Osteocyte (in vitro differentiated cells): ENCODE measurements at regions not wholly inside any gene's neighbourhood (a gene's known extent, or its start where the extent isn't known, plus 50 kb on each side); places are given as distances from the start of the nearest gene placed in this dataset.

Experiments
- DNase-seq: peaks from one replicate; pipeline ENCODE4 v3.0.0; 2021; ENCODE audit warnings: mixed read lengths; ENCODE audit not compliant: unreplicated experiment; ENCODE audit errors: extremely low spot score
- H3K27ac Mint-ChIP-seq: one replicate; pipeline ENCODE4 v1.8.0; 2021; ENCODE audit warnings: mild to moderate bottlenecking, mixed read lengths; ENCODE audit not compliant: unreplicated experiment
- H3K27me3 Mint-ChIP-seq: one replicate; pipeline ENCODE4 v1.8.0; 2021; ENCODE audit warnings: mixed read lengths; ENCODE audit not compliant: unreplicated experiment
- H3K36me3 Mint-ChIP-seq: one replicate; pipeline ENCODE4 v1.8.0; 2021; ENCODE audit warnings: mixed read lengths; ENCODE audit not compliant: unreplicated experiment
- H3K4me1 Mint-ChIP-seq: one replicate; pipeline ENCODE4 v1.8.0; 2021; ENCODE audit warnings: mixed read lengths; ENCODE audit not compliant: unreplicated experiment
- H3K4me3 Mint-ChIP-seq: one replicate; pipeline ENCODE4 v1.8.0; 2021; ENCODE audit warnings: mild to moderate bottlenecking, moderate library complexity, mixed read lengths; ENCODE audit not compliant: unreplicated experiment
- H3K9me3 Mint-ChIP-seq: one replicate; pipeline ENCODE4 v1.8.0; 2021; ENCODE audit warnings: mixed read lengths; ENCODE audit not compliant: unreplicated experiment
- CTCF ChIP-seq: fragments of 200-600 bp; sonication (generic); IDR thresholded peaks from 2 replicates; pipeline ENCODE4 v1.5.0; 2021; ENCODE audit warnings: antibody characterized with exemption, mild to moderate bottlenecking, moderate library complexity

DNA sequence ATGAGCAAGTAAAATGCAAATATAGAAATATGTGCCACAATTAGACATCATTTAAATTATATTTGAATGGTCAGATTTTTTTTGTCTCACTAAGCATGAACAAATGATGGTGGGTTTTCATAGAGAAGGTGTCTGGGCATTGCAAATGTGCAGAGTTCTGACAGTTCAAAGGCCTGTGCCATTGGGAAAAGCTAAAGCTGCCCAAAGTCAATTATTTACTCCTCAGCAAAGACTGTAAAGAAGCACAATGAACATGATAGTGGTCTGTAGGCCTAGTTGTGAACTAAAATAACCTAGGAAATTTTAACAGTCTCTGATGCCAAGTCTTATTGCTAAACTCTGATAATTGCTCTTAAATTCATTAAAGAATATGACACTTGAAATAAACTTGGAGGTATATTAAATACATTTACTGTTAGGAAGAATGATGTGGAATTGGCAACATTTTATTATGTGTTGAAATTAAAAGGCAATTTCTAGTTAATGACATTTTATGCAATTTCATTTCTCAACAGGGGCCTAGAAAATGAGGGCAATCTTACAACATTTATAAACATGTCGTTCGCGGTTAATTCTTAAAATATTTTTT lies 874.3 kb upstream of the ADAMTS5 start:
- DNase-seq = no peak
- H3K27me3 Mint-ChIP-seq = no peaks in the 10 kb centered on the region
- peaks cover 2% of the 10 kb centered on the region for H3K4me1 Mint-ChIP-seq

GRCh38 chr21:27840262-27840661 lies 873.4 kb upstream of the ADAMTS5 start:
- H3K27me3 Mint-ChIP-seq = no peaks in the 10 kb centered on the region
- TF ChIP-seq CTCF = no peak
- no peak overlapping the region for H3K27ac Mint-ChIP-seq
- H3K36me3 Mint-ChIP-seq = peaks cover 4% of the 10 kb centered on the region
- H3K4me1 Mint-ChIP-seq = peaks cover 2% of the 10 kb centered on the region
- H3K4me3 Mint-ChIP-seq = no peak overlapping the region
- DNase-seq = no peak
- peaks cover 4% of the 10 kb centered on the region for H3K9me3 Mint-ChIP-seq

More for the DNA sequence above, 874.3 kb upstream of the ADAMTS5 start:
- no peak for TF ChIP-seq CTCF
- no peak overlapping the region for H3K4me3 Mint-ChIP-seq
- H3K9me3 Mint-ChIP-seq = peaks cover 10% of the 10 kb centered on the region
- no peak overlapping the region for H3K27ac Mint-ChIP-seq
- peaks cover 2% of the 10 kb centered on the region for H3K36me3 Mint-ChIP-seq

DNA sequence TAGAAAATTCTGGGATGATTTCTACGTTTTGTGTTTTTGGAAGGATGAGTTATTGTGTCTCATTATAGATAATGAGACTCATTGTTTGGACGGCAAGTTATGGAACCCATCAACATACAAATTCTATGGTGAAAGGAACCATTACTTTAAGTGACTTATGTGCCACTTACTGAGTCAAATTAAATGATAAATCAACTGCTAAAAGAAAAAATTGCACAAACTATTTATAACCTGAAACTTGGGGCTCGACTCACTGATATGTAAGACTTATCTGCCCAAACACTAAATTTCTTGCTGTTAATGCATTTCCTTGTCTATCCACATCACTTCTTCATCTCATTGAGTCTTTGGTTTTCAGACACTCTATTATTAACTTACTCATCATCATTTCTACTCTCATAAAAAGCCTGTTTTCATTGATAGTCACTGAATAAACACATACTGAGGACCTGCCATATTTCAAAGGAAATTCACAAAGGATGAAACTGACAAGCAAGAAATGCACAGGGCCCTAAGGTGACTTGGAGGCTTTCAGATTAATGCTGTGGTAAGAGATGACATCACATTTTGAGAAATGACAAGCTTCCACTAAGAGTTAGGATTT lies 872.7 kb upstream of the ADAMTS5 start:
- DNase-seq = no peak
- H3K27me3 Mint-ChIP-seq = no peaks in the 10 kb centered on the region
- TF ChIP-seq CTCF = no peak
- H3K36me3 Mint-ChIP-seq = peaks cover 4% of the 10 kb centered on the region
- H3K4me3 Mint-ChIP-seq = no peak overlapping the region
- H3K9me3 Mint-ChIP-seq = peaks cover 4% of the 10 kb centered on the region
- H3K4me1 Mint-ChIP-seq = peaks cover 2% of the 10 kb centered on the region
- H3K27ac Mint-ChIP-seq = no peak overlapping the region

- no peak for TF ChIP-seq CTCF
- Mint-ChIP-seq H3K27me3 (no peaks in the 10 kb centered on the region), H3K4me1 (peaks cover 2% of the 10 kb centered on the region), H3K4me3 (no peak overlapping the region), H3K36me3 (peaks cover 4% of the 10 kb centered on the region), H3K27ac (no peak overlapping the region), H3K9me3 (peaks cover 3% of the 10 kb centered on the region)
- no peak for DNase-seq
Measured at GRCh38 chr21:27838573-27838972, 871.7 kb upstream of the ADAMTS5 start.

DNA sequence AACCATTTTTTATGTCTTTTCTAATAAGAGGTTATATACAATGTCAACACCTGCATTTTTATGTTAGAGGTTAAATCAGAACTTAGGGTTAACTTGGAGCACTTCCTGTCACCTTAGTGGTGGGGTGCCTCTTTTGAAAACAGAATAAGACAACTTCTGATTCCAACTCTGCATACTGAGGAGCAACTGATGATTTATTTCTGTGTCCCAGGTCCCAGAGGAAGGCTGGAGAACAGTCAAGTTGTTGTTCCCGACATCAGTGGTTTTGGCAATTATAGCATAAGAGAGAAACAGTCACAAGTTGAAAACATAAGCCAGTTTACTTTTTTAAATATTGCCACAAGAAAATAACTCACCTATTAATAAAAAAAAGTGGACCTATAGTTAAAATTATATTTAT lies 871.0 kb upstream of the ADAMTS5 start:
- no peak overlapping the region for H3K4me3 Mint-ChIP-seq
- H3K27me3 Mint-ChIP-seq = no peaks in the 10 kb centered on the region
- no peak for DNase-seq
- peaks cover 4% of the 10 kb centered on the region for H3K36me3 Mint-ChIP-seq
- no peak for TF ChIP-seq CTCF
- peaks cover 4% of the 10 kb centered on the region for H3K4me1 Mint-ChIP-seq
- H3K27ac Mint-ChIP-seq = no peak overlapping the region
- H3K9me3 Mint-ChIP-seq = no peaks in the 10 kb centered on the region
